Mesothelial cell of epicardium (in vitro differentiated cells): ENCODE measurements at regions not wholly inside any gene's neighbourhood (a gene's known extent, or its start where the extent isn't known, plus 50 kb on each side); places are given as distances from the start of the nearest gene placed in this dataset.
"Not testable (repeated sequence)": the region's sequence is repeated elsewhere in the genome, so short reads cannot be mapped to it uniquely, and the experiment has no call there.

Experiments used
- DNase-seq, 2 experiments: peaks; one replicate each; pipeline ENCODE4 v3.0.0; 2021; ENCODE audit warnings: low spot score in 2 of 2; ENCODE audit not compliant: unreplicated experiment in 2 of 2
- H3K27ac Mint-ChIP-seq: 2 replicates; pipeline ENCODE4 v1.8.0; 2021; ENCODE audit warnings: mixed read lengths
- H3K27me3 Mint-ChIP-seq: 2 replicates; pipeline ENCODE4 v1.8.0; 2021; ENCODE audit warnings: low read depth, mixed read lengths
- H3K36me3 Mint-ChIP-seq: 2 replicates; pipeline ENCODE4 v1.8.0; 2021; ENCODE audit warnings: mixed read lengths
- H3K4me1 Mint-ChIP-seq: 2 replicates; pipeline ENCODE4 v1.8.0; 2021; ENCODE audit warnings: mixed read lengths
- H3K4me3 Mint-ChIP-seq: 2 replicates; pipeline ENCODE4 v1.8.0; 2021; ENCODE audit warnings: mild to moderate bottlenecking, moderate library complexity, mixed read lengths
- H3K9me3 Mint-ChIP-seq: 2 replicates; pipeline ENCODE4 v1.8.0; 2021; ENCODE audit warnings: mixed read lengths
- TF ChIP-seq, protein P1 (sequence below): fragments of 200-600 bp; sonication (generic); IDR thresholded peaks from one replicate; pipeline ENCODE4 v1.5.0; 2021; ENCODE audit warnings: antibody characterized with exemption; ENCODE audit not compliant: unreplicated experiment

DNA sequence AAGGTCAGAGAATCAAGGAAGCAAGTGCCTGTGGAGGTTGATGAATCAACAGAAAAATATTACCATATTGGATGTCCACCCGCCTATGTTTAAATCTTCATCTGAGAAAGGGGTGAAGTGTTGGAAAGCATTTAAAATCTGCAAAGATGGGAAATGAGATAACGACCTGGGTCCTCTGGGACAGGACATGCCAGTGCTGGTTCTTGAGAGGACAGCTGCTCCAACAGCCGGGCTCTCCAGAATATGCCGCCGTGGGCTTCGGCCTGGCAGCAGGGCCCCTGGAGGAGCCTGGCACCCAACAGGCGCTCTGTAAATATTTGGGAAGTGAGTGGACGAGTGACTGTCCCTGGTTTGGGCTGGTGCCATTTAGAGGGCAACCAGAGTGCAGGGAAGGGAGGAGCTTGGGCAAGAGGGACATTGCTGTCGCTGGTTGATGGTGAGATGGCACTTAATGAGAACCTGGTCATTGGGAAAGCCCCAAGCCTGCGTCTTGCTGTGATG is 129.9 kb downstream of the KCNA5 start:
- H3K27ac Mint-ChIP-seq = no peak overlapping the region
- TF ChIP-seq, protein P1, sequence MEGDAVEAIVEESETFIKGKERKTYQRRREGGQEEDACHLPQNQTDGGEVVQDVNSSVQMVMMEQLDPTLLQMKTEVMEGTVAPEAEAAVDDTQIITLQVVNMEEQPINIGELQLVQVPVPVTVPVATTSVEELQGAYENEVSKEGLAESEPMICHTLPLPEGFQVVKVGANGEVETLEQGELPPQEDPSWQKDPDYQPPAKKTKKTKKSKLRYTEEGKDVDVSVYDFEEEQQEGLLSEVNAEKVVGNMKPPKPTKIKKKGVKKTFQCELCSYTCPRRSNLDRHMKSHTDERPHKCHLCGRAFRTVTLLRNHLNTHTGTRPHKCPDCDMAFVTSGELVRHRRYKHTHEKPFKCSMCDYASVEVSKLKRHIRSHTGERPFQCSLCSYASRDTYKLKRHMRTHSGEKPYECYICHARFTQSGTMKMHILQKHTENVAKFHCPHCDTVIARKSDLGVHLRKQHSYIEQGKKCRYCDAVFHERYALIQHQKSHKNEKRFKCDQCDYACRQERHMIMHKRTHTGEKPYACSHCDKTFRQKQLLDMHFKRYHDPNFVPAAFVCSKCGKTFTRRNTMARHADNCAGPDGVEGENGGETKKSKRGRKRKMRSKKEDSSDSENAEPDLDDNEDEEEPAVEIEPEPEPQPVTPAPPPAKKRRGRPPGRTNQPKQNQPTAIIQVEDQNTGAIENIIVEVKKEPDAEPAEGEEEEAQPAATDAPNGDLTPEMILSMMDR = no peak
- H3K9me3 Mint-ChIP-seq = no peaks in the 10 kb centered on the region
- H3K27me3 Mint-ChIP-seq = peaks cover 35% of the 10 kb centered on the region
- no peak for DNase-seq
- H3K4me3 Mint-ChIP-seq = no peak overlapping the region
- no peaks in the 10 kb centered on the region for H3K36me3 Mint-ChIP-seq
- H3K4me1 Mint-ChIP-seq = peaks cover 13% of the 10 kb centered on the region

DNA sequence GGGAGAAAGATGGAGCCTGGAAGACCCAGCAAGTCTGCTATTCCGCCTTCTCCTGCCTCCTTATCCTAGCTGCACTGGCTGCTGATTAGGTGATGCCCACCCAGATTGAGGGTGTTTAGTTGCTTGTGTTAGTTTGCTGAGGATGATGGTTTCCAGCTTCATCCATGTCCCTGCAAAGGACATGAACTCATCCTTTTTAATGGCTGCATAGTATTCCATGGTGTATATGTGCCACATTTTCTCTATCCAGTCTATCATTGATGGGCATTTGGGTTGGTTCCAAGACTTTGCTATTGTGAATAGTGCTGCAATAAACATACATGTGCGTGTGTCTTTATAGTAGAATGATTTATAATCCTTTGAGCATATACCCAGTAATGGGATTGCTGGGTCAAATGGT is 131.7 kb downstream of the KCNA5 start:
- not testable (repeated sequence) for H3K9me3 Mint-ChIP-seq, H3K27ac Mint-ChIP-seq, DNase-seq, H3K4me3 Mint-ChIP-seq, H3K36me3 Mint-ChIP-seq
- H3K27me3 Mint-ChIP-seq = peaks cover 30% of the 10 kb centered on the region
- H3K4me1 Mint-ChIP-seq = peaks cover 19% of the 10 kb centered on the region

DNA sequence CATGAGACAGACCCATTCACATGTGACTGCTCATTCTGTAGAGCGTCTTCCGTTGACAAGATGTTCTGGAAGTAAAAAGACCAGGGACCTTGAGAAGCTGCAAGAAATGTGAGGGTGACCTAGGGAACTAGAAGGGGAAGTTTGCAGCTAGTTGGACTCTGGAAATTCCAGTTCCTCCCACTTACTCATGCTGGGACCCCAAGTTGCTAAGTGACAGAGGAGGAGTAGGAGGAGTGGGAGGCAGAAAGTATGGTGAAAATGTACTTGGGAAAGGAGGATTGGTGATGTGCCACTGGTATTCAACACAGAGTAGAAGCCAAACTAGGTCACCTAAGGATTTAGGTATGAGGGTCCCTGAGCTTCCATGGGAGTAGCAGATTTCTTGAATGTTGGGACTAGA is 132.4 kb downstream of the KCNA5 start:
- Mint-ChIP-seq H3K4me3 (no peak overlapping the region), H3K36me3 (no peaks in the 10 kb centered on the region), H3K4me1 (peaks cover 19% of the 10 kb centered on the region), H3K27ac (no peak overlapping the region), H3K27me3 (peaks cover 28% of the 10 kb centered on the region), H3K9me3 (no peaks in the 10 kb centered on the region)
- TF ChIP-seq, protein P1 = no peak
- DNase-seq = no peak

DNA sequence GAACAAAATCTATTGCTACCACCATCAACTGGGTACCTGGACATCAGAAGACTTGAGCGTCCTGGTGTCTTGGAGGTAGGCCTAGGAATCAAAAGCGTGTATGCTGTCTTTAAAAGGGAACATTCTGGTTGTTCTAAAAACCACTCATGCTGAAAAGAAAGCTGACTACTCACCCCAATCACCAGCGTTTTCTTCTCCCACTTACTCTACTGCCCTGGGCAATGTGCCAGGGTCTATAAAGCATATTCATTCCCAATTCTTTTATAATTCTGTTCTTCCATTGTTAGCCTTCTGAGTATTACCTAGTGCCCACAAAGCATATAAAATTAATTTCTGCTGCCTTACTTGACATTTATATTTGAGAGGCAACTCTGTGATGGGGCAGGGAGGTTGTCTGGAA is 133.4 kb downstream of the KCNA5 start:
- DNase-seq = no peak
- TF ChIP-seq, protein P1 = no peak
- no peaks in the 10 kb centered on the region for H3K36me3 Mint-ChIP-seq

DNA sequence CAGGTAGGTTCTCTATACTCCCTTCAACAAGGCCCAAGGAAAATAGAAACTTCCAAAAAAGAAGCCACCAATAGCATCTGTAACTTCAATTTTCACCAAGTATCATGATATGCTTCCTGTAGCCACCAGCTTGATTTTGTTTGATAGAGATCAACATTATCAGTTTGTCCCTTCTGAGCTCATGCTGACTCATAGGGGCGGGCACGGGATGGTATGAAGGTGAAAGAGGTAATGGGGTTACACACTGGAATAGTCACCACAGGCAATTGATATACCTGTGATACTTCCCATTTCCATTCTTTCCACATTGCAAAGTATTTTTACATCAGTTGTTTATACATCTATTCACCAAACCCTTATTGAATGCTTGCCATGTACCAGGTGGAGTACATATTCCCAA is 134.1 kb downstream of the KCNA5 start:
- TF ChIP-seq, protein P1 = no peak
- H3K4me1 Mint-ChIP-seq = peaks cover 23% of the 10 kb centered on the region
- no peaks in the 10 kb centered on the region for H3K36me3 Mint-ChIP-seq
- DNase-seq = no peak
- peaks cover 29% of the 10 kb centered on the region for H3K27me3 Mint-ChIP-seq
- no peak overlapping the region for H3K27ac Mint-ChIP-seq
- H3K4me3 Mint-ChIP-seq = no peak overlapping the region
- H3K9me3 Mint-ChIP-seq = no peaks in the 10 kb centered on the region

More for the DNA sequence above, 133.4 kb downstream of the KCNA5 start:
- no peak overlapping the region for H3K27ac Mint-ChIP-seq
- no peak overlapping the region for H3K4me3 Mint-ChIP-seq
- peaks cover 28% of the 10 kb centered on the region for H3K27me3 Mint-ChIP-seq
- H3K4me1 Mint-ChIP-seq = peaks cover 24% of the 10 kb centered on the region
- no peaks in the 10 kb centered on the region for H3K9me3 Mint-ChIP-seq

DNA sequence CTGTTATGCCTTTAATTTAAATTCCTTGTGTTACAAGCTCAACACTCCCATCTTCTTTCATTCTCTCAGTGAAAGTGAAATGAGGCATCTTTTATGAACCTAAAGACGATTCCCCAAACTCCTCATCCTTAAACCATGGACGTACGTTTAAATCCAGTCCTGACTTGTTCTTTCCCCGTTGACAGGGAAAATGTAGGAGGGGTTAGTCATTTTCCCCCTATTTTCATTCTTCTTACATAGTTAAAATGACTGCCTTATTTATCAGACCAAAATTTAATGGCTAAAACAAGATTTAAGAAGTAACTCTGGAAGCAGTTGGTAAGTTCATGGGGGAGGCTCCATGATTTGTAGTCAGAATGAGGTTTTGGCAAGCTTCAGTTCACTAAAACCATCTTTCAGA is 134.9 kb downstream of the KCNA5 start:
- H3K9me3 Mint-ChIP-seq = no peaks in the 10 kb centered on the region
- H3K36me3 Mint-ChIP-seq = no peaks in the 10 kb centered on the region
- peaks cover 21% of the 10 kb centered on the region for H3K27me3 Mint-ChIP-seq
- peak overlapping the region; percentile 5 for H3K27ac Mint-ChIP-seq
- no peak for DNase-seq
- peaks cover 17% of the 10 kb centered on the region for H3K4me1 Mint-ChIP-seq
- H3K4me3 Mint-ChIP-seq = no peak overlapping the region
- TF ChIP-seq, protein P1 = no peak
